AG04450 (cell line): ENCODE measurements at regions not wholly inside any gene's neighbourhood (a gene's known extent, or its start where the extent isn't known, plus 50 kb on each side); places are given as distances from the start of the nearest gene placed in this dataset.

Experiments used
- CTCF ChIA-PET: fragments of 300-600, 350-600 bp; formaldehyde crosslinking; extraction: SDS; loops from one replicate; lab custom pipeline; 2022; ENCODE audit warnings: antibody characterized with exemption, inconsistent platforms; lab: Charles Lee
- POLR2A ChIA-PET: fragments of 350-600 bp; formaldehyde crosslinking; extraction: SDS; loops from one replicate; lab custom pipeline; 2021; ENCODE audit warnings: antibody characterized with exemption, inconsistent platforms; lab: Yijun Ruan, JAX
- DNase-seq: peaks from one replicate; pipeline ENCODE4 v3.0.0-alpha.2; 2011; ENCODE audit warnings: low read depth, low spot score
- H3K27ac ChIP-seq: one replicate; pipeline ENCODE4 v1.5.1; 2012; ENCODE audit warnings: low read depth, low read length, control low read depth
- H3K27me3 ChIP-seq: one replicate; pipeline ENCODE4 v1.6.0; 2012; ENCODE audit warnings: low read length; ENCODE audit not compliant: control insufficient read depth, insufficient read depth
- H3K4me3 ChIP-seq: 2 replicates; pipeline ENCODE4 v1.5.1; 2011; ENCODE audit warnings: mild to moderate bottlenecking, low read depth, low read length, control low read depth
- H3K9me3 ChIP-seq: 2 replicates; pipeline ENCODE4 v1.5.1; 2012; ENCODE audit warnings: low read length; ENCODE audit not compliant: control insufficient read depth, insufficient read depth
- TF ChIP-seq, protein P1 (sequence below): IDR thresholded peaks from 2 replicates; pipeline ENCODE4 v1.5.1; 2011; ENCODE audit warnings: low read depth, low read length, control low read depth, inconsistent platforms

GRCh38 chr2:76332871-76333270, 622.2 kb upstream of the GCFC2 start:
- TF ChIP-seq, protein P1, sequence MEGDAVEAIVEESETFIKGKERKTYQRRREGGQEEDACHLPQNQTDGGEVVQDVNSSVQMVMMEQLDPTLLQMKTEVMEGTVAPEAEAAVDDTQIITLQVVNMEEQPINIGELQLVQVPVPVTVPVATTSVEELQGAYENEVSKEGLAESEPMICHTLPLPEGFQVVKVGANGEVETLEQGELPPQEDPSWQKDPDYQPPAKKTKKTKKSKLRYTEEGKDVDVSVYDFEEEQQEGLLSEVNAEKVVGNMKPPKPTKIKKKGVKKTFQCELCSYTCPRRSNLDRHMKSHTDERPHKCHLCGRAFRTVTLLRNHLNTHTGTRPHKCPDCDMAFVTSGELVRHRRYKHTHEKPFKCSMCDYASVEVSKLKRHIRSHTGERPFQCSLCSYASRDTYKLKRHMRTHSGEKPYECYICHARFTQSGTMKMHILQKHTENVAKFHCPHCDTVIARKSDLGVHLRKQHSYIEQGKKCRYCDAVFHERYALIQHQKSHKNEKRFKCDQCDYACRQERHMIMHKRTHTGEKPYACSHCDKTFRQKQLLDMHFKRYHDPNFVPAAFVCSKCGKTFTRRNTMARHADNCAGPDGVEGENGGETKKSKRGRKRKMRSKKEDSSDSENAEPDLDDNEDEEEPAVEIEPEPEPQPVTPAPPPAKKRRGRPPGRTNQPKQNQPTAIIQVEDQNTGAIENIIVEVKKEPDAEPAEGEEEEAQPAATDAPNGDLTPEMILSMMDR = no peak
- DNase-seq = no peak
- H3K27ac ChIP-seq = no peak overlapping the region
- ChIA-PET POLR2A (no interaction called here), CTCF (no interaction called here)
- H3K27me3 ChIP-seq = no peaks in the 10 kb centered on the region
- no peaks in the 10 kb centered on the region for H3K9me3 ChIP-seq
- H3K4me3 ChIP-seq = no peak overlapping the region

DNA sequence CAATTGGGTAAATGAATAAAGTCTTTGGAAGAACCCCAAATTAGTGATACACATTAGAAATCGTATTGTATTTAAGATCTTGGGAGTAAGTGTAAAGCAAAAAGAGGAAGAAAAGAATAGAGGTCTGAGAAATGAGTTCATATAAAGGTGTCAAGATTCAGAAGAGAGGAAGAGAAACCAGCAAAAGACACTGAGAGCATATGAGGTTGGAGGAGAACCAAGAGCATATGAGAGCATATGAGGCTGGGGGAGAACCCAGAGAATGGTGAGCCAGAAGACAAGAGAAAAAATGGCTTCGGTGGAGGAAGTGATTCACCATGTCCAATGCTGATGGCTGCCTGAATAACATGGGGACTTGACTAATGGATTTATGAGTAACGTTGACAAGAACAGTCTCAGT, 620.1 kb upstream of the GCFC2 start:
- no peak overlapping the region for H3K4me3 ChIP-seq
- DNase-seq = no peak
- H3K9me3 ChIP-seq = no peaks in the 10 kb centered on the region
- no peak overlapping the region for H3K27ac ChIP-seq
- POLR2A ChIA-PET = no interaction called here
- TF ChIP-seq, protein P1 = no peak
- no peaks in the 10 kb centered on the region for H3K27me3 ChIP-seq
- CTCF ChIA-PET = no interaction called here

DNA sequence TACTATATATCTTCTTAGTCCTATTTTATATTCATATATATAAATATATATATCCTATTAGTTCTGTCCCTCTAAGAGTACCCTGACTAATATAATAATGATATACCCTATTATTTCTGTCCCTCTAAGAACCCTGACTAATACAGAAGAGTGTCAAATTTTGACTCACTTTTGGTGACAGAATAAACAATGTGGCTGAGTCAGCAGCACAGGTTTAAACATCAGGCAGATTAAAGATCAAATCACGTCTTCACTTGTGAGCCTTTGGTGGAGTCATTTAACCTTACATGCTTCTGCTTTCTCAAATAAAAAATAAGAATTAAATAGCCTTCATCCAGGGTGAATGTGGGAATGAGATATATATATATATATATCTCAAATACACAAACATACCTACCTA, 615.9 kb upstream of the GCFC2 start:
- Histone ChIP-seq H3K27ac (no peak overlapping the region), H3K9me3 (no peaks in the 10 kb centered on the region), H3K27me3 (no peaks in the 10 kb centered on the region), H3K4me3 (no peak overlapping the region)
- TF ChIP-seq, protein P1 = no peak
- POLR2A ChIA-PET = no interaction called here
- CTCF ChIA-PET = no interaction called here
- DNase-seq = no peak

GRCh38 chr2:76323381-76323780, 612.7 kb upstream of the GCFC2 start:
- POLR2A ChIA-PET = no interaction called here
- CTCF ChIA-PET = no interaction called here

GRCh38 chr2:76320716-76321115, 610.0 kb upstream of the GCFC2 start:
- H3K27ac ChIP-seq = no peak overlapping the region
- POLR2A ChIA-PET = no interaction called here

More at GRCh38 chr2:76323381-76323780, 612.7 kb upstream of the GCFC2 start:
- no peaks in the 10 kb centered on the region for H3K27me3 ChIP-seq
- no peak for DNase-seq
- H3K9me3 ChIP-seq = no peaks in the 10 kb centered on the region
- H3K27ac ChIP-seq = no peak overlapping the region
- TF ChIP-seq, protein P1 = no peak
- no peak overlapping the region for H3K4me3 ChIP-seq

More at GRCh38 chr2:76320716-76321115, 610.0 kb upstream of the GCFC2 start:
- H3K27me3 ChIP-seq = no peaks in the 10 kb centered on the region
- CTCF ChIA-PET = no interaction called here
- no peak for DNase-seq
- H3K4me3 ChIP-seq = no peak overlapping the region
- no peaks in the 10 kb centered on the region for H3K9me3 ChIP-seq
- TF ChIP-seq, protein P1 = no peak
